Ectodermal cell (in vitro differentiated cells): ENCODE measurements at regions not wholly inside any gene's neighbourhood (a gene's known extent, or its start where the extent isn't known, plus 50 kb on each side); places are given as distances from the start of the nearest gene placed in this dataset.

Experiments
- H3K27ac ChIP-seq: 2 replicates; pipeline ENCODE4 v1.7.0; 2013; ENCODE audit warnings: mild to moderate bottlenecking, low read depth, low read length; ENCODE audit not compliant: insufficient read depth, poor library complexity, severe bottlenecking
- H3K27me3 ChIP-seq: 2 replicates; pipeline ENCODE4 v1.7.0; 2013; ENCODE audit warnings: mild to moderate bottlenecking, low read length; ENCODE audit not compliant: insufficient read depth, control insufficient read depth, poor library complexity, severe bottlenecking
- H3K36me3 ChIP-seq: one replicate; pipeline ENCODE4 v1.7.0; 2013; ENCODE audit warnings: low read length; ENCODE audit not compliant: control insufficient read depth, insufficient read depth
- H3K4me1 ChIP-seq: one replicate; pipeline ENCODE4 v1.7.0; 2013; ENCODE audit warnings: low read length; ENCODE audit not compliant: control insufficient read depth, insufficient read depth
- H3K4me3 ChIP-seq: 2 replicates; pipeline ENCODE4 v1.7.0; 2013; ENCODE audit warnings: low read depth, low read length, control low read depth; ENCODE audit not compliant: insufficient read depth
- H3K9me3 ChIP-seq: 2 replicates; pipeline ENCODE4 v1.7.0; 2013; ENCODE audit warnings: mild to moderate bottlenecking, low read length, moderate library complexity; ENCODE audit not compliant: control insufficient read depth
- WGBS, 2 experiments: methylation state at CpG; one replicate each; pipeline ENCODE4 v1.1.7; 2013; ENCODE audit warnings: missing lambda C conversion rate in 2 of 2; 5-methylcytosine and 5-hydroxymethylcytosine counted together

- no peaks in the 10 kb centered on the region for H3K9me3 ChIP-seq
- no peak overlapping the region for H3K27ac ChIP-seq
- H3K4me1 ChIP-seq: peaks cover 17% of the 10 kb centered on the region
- H3K27me3 ChIP-seq: peaks cover 9% of the 10 kb centered on the region
- no peaks in the 10 kb centered on the region for H3K36me3 ChIP-seq
- H3K4me3 ChIP-seq: no peak overlapping the region
- WGBS, 2 experiments: 91% methylated on average over 17 of the region's 17 CpGs
These were observed 59.1 kb upstream of the TLE3 start for GRCh38 chr15:70156671-70157271.

- Histone ChIP-seq H3K36me3 (no peaks in the 10 kb centered on the region), H3K4me1 (peaks cover 17% of the 10 kb centered on the region), H3K27ac (no peak overlapping the region), H3K9me3 (no peaks in the 10 kb centered on the region), H3K4me3 (no peak overlapping the region), H3K27me3 (peaks cover 9% of the 10 kb centered on the region)
- WGBS, 2 experiments: 88 to 91% methylated on average over 12 of the region's 12 CpGs
These were observed 57.1 kb upstream of the TLE3 start for GRCh38 chr15:70154718-70155347.

GRCh38 chr15:70153921-70154717 is 56.4 kb upstream of the TLE3 start:
- H3K4me3 ChIP-seq: no peak overlapping the region
- 58 to 62% methylated on average over 27 of the region's 27 CpGs for WGBS, 2 experiments
- peaks cover 9% of the 10 kb centered on the region for H3K27me3 ChIP-seq
- H3K4me1 ChIP-seq: peaks cover 17% of the 10 kb centered on the region
- no peaks in the 10 kb centered on the region for H3K36me3 ChIP-seq
- H3K27ac ChIP-seq: no peak overlapping the region
- H3K9me3 ChIP-seq: no peaks in the 10 kb centered on the region

- H3K27ac ChIP-seq: no peak overlapping the region
- no peak overlapping the region for H3K4me3 ChIP-seq
- no peaks in the 10 kb centered on the region for H3K36me3 ChIP-seq
- H3K4me1 ChIP-seq: peaks cover 17% of the 10 kb centered on the region
- no peaks in the 10 kb centered on the region for H3K9me3 ChIP-seq
- 63 to 83% methylated on average over 3 of the region's 3 CpGs for WGBS, 2 experiments
- peaks cover 9% of the 10 kb centered on the region for H3K27me3 ChIP-seq
These were observed 54.4 kb upstream of the TLE3 start for GRCh38 chr15:70152070-70152480.

- peaks cover 9% of the 10 kb centered on the region for H3K27me3 ChIP-seq
- 93 to 96% methylated on average over 4 of the region's 4 CpGs for whole genome bisulfite sequencing, 2 experiments
- peaks cover 16% of the 10 kb centered on the region for H3K4me1 ChIP-seq
- H3K9me3 ChIP-seq: no peaks in the 10 kb centered on the region
- no peak overlapping the region for H3K27ac ChIP-seq
- no peak overlapping the region for H3K4me3 ChIP-seq
- no peaks in the 10 kb centered on the region for H3K36me3 ChIP-seq
These were observed 53.7 kb upstream of the TLE3 start for GRCh38 chr15:70151462-70151861.

GRCh38 chr15:70151003-70151402 is 53.3 kb upstream of the TLE3 start:
- no peaks in the 10 kb centered on the region for H3K9me3 ChIP-seq
- H3K4me3 ChIP-seq: no peak overlapping the region
- no peak overlapping the region for H3K27ac ChIP-seq
- WGBS, 2 experiments: 83 to 88% methylated on average over 2 of the region's 2 CpGs
- peaks cover 12% of the 10 kb centered on the region for H3K4me1 ChIP-seq
- H3K27me3 ChIP-seq: peaks cover 9% of the 10 kb centered on the region
- no peaks in the 10 kb centered on the region for H3K36me3 ChIP-seq

GRCh38 chr15:70150405-70150747 is 52.7 kb upstream of the TLE3 start:
- Histone ChIP-seq H3K27ac (no peak overlapping the region), H3K36me3 (no peaks in the 10 kb centered on the region), H3K27me3 (peaks cover 8% of the 10 kb centered on the region), H3K4me1 (peaks cover 8% of the 10 kb centered on the region), H3K4me3 (no peak overlapping the region), H3K9me3 (no peaks in the 10 kb centered on the region)

GRCh38 chr15:70149667-70150404 is 52.1 kb upstream of the TLE3 start:
- no peak overlapping the region for H3K4me3 ChIP-seq
- H3K36me3 ChIP-seq: no peaks in the 10 kb centered on the region
- H3K27me3 ChIP-seq: peaks cover 5% of the 10 kb centered on the region
- peaks cover 14% of the 10 kb centered on the region for H3K4me1 ChIP-seq
- no peaks in the 10 kb centered on the region for H3K9me3 ChIP-seq
- H3K27ac ChIP-seq: no peak overlapping the region
- 93 to 97% methylated on average over 4 of the region's 4 CpGs for WGBS, 2 experiments

- Histone ChIP-seq H3K27me3 (no peaks in the 10 kb centered on the region), H3K4me1 (peaks cover 18% of the 10 kb centered on the region), H3K4me3 (no peak overlapping the region), H3K36me3 (no peaks in the 10 kb centered on the region), H3K9me3 (no peaks in the 10 kb centered on the region), H3K27ac (no peak overlapping the region)
- 38 to 58% methylated on average over 3 to 4 of the region's 4 CpGs for WGBS, 2 experiments
These were observed 50.1 kb upstream of the TLE3 start for GRCh38 chr15:70147778-70148177.
